ENCODE measurements at regions not wholly inside any gene's neighbourhood (a gene's known extent, or its start where the extent isn't known, plus 50 kb on each side); places are given as distances from the start of the nearest gene placed in this dataset.

DNA sequence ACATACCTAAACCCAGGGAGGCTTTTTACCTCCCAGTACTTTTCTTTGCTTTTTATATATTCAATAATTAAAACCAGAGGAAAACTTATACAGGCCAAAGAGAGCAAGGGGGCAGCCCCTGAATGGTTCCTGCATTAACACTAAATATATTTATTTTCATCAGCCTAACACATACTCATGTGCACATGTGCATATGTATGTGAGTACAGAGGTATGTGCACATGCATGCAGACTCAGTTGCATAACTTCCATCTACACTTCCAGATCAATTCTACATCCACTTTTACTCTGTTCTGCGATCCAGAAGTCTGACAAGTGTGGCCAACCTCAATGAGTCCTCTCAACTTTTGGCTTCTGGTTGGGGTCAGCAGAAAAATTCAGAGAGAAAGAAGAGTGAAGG, 794.2 kb downstream of the DHX35 start:
- Histone ChIP-seq H3K9me3 (ENCODE audit: insufficient read depth, low read depth, low read length) (no peaks in the 10 kb centered on the region), H3K36me3 (ENCODE audit: insufficient read depth, low read length) (no peaks in the 10 kb centered on the region)

DNA sequence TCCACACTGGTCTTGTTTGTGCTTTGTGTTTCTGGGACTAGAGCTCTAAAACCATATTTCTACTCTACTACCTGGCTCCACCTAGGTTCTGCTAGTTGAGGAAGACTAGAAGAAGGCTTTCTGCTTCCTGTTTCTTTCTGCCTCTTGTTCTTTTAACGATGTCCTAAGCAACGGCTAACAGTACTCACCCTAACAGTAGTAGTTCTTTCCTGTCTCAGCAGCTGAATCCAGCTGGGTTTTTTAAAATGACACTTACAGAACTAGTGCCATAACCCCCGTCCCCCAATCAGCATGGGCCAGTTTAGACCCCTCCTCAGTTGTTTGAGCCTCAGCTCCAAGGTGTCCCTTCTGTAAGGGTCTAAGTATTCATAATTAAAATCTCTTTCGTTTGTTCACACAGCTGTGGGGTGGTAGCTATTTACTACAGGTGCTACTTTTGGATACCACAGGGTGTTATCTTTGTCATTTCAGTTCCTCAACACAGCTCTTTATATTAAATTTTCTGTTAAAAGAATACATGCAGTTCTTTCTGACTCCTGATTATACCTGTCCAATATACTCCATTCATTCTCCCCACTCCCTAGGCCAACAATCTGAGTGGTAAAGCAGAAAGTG, 790.2 kb downstream of the DHX35 start:
- H3K27me3 ChIP-seq (ENCODE audit: insufficient read depth, low read length, poor library complexity, severe bottlenecking) = no peaks in the 10 kb centered on the region
- H3K9ac ChIP-seq (ENCODE audit: low read depth, low read length, poor library complexity, severe bottlenecking) = no peak overlapping the region
- no peaks in the 10 kb centered on the region for H3K36me3 ChIP-seq (ENCODE audit: insufficient read depth, low read length)
- H2AFZ ChIP-seq (ENCODE audit: low read length) = no peak overlapping the region
- peaks cover 8% of the 10 kb centered on the region; the same call in 1 of the 2 replicates for H3K9me3 ChIP-seq (ENCODE audit: insufficient read depth, low read depth, low read length)
- H3K4me2 ChIP-seq (ENCODE audit: low read depth, low read length, poor library complexity, severe bottlenecking) = no peak overlapping the region
- no peaks in the 10 kb centered on the region for H3F3A ChIP-seq (ENCODE audit: low read depth)
- no peaks in the 10 kb centered on the region for H3K79me2 ChIP-seq (ENCODE audit: insufficient read depth, low read length)
- H3K4me3 ChIP-seq (ENCODE audit: low read length, poor library complexity, severe bottlenecking) = no peak overlapping the region
- no peaks in the 10 kb centered on the region for H4K20me1 ChIP-seq (ENCODE audit: insufficient read depth, low read length, poor library complexity, severe bottlenecking)
- TF ChIP-seq EZH2phosphoT487 (IDR thresholded peaks at IDR 0.05; ENCODE audit: borderline replicate concordance) = no peak
- TF ChIP-seq, protein P1, sequence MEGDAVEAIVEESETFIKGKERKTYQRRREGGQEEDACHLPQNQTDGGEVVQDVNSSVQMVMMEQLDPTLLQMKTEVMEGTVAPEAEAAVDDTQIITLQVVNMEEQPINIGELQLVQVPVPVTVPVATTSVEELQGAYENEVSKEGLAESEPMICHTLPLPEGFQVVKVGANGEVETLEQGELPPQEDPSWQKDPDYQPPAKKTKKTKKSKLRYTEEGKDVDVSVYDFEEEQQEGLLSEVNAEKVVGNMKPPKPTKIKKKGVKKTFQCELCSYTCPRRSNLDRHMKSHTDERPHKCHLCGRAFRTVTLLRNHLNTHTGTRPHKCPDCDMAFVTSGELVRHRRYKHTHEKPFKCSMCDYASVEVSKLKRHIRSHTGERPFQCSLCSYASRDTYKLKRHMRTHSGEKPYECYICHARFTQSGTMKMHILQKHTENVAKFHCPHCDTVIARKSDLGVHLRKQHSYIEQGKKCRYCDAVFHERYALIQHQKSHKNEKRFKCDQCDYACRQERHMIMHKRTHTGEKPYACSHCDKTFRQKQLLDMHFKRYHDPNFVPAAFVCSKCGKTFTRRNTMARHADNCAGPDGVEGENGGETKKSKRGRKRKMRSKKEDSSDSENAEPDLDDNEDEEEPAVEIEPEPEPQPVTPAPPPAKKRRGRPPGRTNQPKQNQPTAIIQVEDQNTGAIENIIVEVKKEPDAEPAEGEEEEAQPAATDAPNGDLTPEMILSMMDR (conservative IDR thresholded peaks at IDR 0.05; ENCODE audit: low read length) = no peak
- H3K4me1 ChIP-seq (ENCODE audit: insufficient read depth, low read length, poor library complexity, severe bottlenecking) = no peaks in the 10 kb centered on the region
- no peaks in the 10 kb centered on the region for H3K9me2 ChIP-seq (replicated peaks; ENCODE audit: low read depth, low read length)

More for the DNA sequence above, 794.2 kb downstream of the DHX35 start:
- Histone ChIP-seq H3K79me2 (ENCODE audit: insufficient read depth, low read length) (no peaks in the 10 kb centered on the region), H2AFZ (ENCODE audit: low read length) (no peak overlapping the region), H3K9me2 (replicated peaks; ENCODE audit: low read depth, low read length) (no peaks in the 10 kb centered on the region), H3K9ac (ENCODE audit: low read depth, low read length, poor library complexity, severe bottlenecking) (no peak overlapping the region), H3K27me3 (ENCODE audit: insufficient read depth, low read length, poor library complexity, severe bottlenecking) (no peaks in the 10 kb centered on the region), H3K4me1 (ENCODE audit: insufficient read depth, low read length, poor library complexity, severe bottlenecking) (no peaks in the 10 kb centered on the region), H3K4me2 (ENCODE audit: low read depth, low read length, poor library complexity, severe bottlenecking) (no peak overlapping the region), H3F3A (ENCODE audit: low read depth) (no peaks in the 10 kb centered on the region), H3K4me3 (ENCODE audit: low read length, poor library complexity, severe bottlenecking) (no peak overlapping the region), H4K20me1 (ENCODE audit: insufficient read depth, low read length, poor library complexity, severe bottlenecking) (no peaks in the 10 kb centered on the region)
- TF ChIP-seq, protein P1 (conservative IDR thresholded peaks at IDR 0.05; ENCODE audit: low read length) = no peak
- no peak for TF ChIP-seq EZH2phosphoT487 (IDR thresholded peaks at IDR 0.05; ENCODE audit: borderline replicate concordance)

DNA sequence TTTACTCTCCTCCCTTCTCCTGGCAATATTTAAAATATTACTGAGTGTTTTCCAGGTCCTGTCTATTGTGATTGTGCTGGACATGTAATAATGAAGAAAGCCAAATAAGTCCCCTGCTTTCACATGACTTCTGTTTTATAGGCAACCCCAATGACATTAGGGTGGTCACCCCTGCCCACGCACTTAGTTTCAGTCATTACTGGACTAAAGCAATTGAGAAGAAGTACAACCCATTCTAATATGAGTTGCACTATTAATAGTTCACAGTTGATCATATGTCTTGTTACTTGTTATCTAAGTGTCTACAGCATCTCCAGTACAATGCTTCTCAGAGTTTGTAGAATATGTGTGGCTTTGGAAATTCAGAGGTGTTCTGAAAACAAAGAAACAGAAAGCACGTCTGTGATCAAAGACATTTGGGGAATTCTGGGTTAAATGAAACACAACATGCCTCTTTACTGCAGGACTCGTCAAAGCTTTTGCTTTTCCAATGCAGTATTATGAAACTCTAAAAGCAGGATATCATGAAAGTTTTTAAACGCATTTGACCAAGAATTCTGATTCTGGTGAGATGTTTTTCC, 789.5 kb downstream of the DHX35 start:
- Histone ChIP-seq H3K9ac (ENCODE audit: low read depth, low read length, poor library complexity, severe bottlenecking) (no peak overlapping the region), H3K36me3 (ENCODE audit: insufficient read depth, low read length) (no peaks in the 10 kb centered on the region), H3F3A (ENCODE audit: low read depth) (no peaks in the 10 kb centered on the region), H3K4me2 (ENCODE audit: low read depth, low read length, poor library complexity, severe bottlenecking) (no peak overlapping the region), H3K4me3 (ENCODE audit: low read length, poor library complexity, severe bottlenecking) (no peak overlapping the region), H4K20me1 (ENCODE audit: insufficient read depth, low read length, poor library complexity, severe bottlenecking) (no peaks in the 10 kb centered on the region), H3K27me3 (ENCODE audit: insufficient read depth, low read length, poor library complexity, severe bottlenecking) (no peaks in the 10 kb centered on the region), H3K79me2 (ENCODE audit: insufficient read depth, low read length) (no peaks in the 10 kb centered on the region), H2AFZ (ENCODE audit: low read length) (no peak overlapping the region), H3K9me2 (replicated peaks; ENCODE audit: low read depth, low read length) (no peaks in the 10 kb centered on the region), H3K4me1 (ENCODE audit: insufficient read depth, low read length, poor library complexity, severe bottlenecking) (no peaks in the 10 kb centered on the region), H3K9me3 (ENCODE audit: insufficient read depth, low read depth, low read length) (peaks cover 8% of the 10 kb centered on the region; the same call in 1 of the 2 replicates)
- no peak for TF ChIP-seq EZH2phosphoT487 (IDR thresholded peaks at IDR 0.05; ENCODE audit: borderline replicate concordance)
- TF ChIP-seq, protein P1 (conservative IDR thresholded peaks at IDR 0.05; ENCODE audit: low read length) = no peak
